Endothelial cell (in vitro differentiated cells): ENCODE measurements at regions not wholly inside any gene's neighbourhood (a gene's known extent, or its start where the extent isn't known, plus 50 kb on each side); places are given as distances from the start of the nearest gene placed in this dataset.
"Not testable (repeated sequence)": the region's sequence is repeated elsewhere in the genome, so short reads cannot be mapped to it uniquely, and the experiment has no call there.

Experiments
- DNase-seq: peaks from one replicate; pipeline ENCODE4 v3.0.0; 2021; ENCODE audit warnings: low spot score
- H3K27ac Mint-ChIP-seq: one replicate; pipeline ENCODE4 v1.8.0; 2021; ENCODE audit warnings: mixed read lengths, inconsistent platforms; ENCODE audit not compliant: unreplicated experiment
- H3K27me3 Mint-ChIP-seq: one replicate; pipeline ENCODE4 v1.8.0; 2021; ENCODE audit warnings: mild to moderate bottlenecking, moderate library complexity, mixed read lengths, inconsistent platforms; ENCODE audit not compliant: unreplicated experiment
- H3K36me3 Mint-ChIP-seq: one replicate; pipeline ENCODE4 v1.8.0; 2021; ENCODE audit warnings: mild to moderate bottlenecking, low read depth, mixed read lengths, inconsistent platforms; ENCODE audit not compliant: unreplicated experiment
- H3K4me1 Mint-ChIP-seq: one replicate; pipeline ENCODE4 v1.8.0; 2021; ENCODE audit warnings: mild to moderate bottlenecking, mixed read lengths, inconsistent platforms; ENCODE audit not compliant: unreplicated experiment
- H3K4me3 Mint-ChIP-seq: one replicate; pipeline ENCODE4 v1.8.0; 2021; ENCODE audit warnings: mild to moderate bottlenecking, mixed read lengths, inconsistent platforms; ENCODE audit not compliant: unreplicated experiment
- H3K9me3 Mint-ChIP-seq: one replicate; pipeline ENCODE4 v1.8.0; 2021; ENCODE audit warnings: mixed read lengths, inconsistent platforms; ENCODE audit not compliant: unreplicated experiment
- TF ChIP-seq, protein P1 (sequence below): fragments of 200-600 bp; sonication (generic); IDR thresholded peaks from one replicate; pipeline ENCODE4 v1.5.0; 2021; ENCODE audit warnings: antibody characterized with exemption; ENCODE audit not compliant: unreplicated experiment

DNA sequence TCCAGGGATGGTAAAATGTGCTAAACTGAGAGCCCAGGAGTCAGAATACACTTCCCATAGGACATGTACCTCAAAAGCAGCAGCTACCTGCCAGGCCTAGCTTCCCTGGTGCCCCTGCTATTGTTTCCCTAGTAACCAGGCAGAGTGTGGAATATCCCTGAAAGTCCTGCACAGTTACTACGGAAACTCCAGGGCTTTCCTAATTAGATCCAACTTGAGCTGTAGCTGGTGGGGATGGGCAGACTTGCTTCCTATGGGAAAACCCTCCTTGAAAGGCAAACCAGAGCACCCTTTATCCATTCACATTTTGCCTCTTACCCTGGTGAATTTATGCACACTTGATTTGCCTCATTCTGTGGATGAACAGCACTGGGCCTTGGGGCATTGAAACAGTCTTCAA, 559.9 kb upstream of the PBX1 start:
- Mint-ChIP-seq H3K4me3 (no peak overlapping the region), H3K27ac (no peak overlapping the region), H3K4me1 (no peaks in the 10 kb centered on the region), H3K36me3 (no peaks in the 10 kb centered on the region), H3K27me3 (peaks cover 4% of the 10 kb centered on the region), H3K9me3 (no peaks in the 10 kb centered on the region)
- TF ChIP-seq, protein P1, sequence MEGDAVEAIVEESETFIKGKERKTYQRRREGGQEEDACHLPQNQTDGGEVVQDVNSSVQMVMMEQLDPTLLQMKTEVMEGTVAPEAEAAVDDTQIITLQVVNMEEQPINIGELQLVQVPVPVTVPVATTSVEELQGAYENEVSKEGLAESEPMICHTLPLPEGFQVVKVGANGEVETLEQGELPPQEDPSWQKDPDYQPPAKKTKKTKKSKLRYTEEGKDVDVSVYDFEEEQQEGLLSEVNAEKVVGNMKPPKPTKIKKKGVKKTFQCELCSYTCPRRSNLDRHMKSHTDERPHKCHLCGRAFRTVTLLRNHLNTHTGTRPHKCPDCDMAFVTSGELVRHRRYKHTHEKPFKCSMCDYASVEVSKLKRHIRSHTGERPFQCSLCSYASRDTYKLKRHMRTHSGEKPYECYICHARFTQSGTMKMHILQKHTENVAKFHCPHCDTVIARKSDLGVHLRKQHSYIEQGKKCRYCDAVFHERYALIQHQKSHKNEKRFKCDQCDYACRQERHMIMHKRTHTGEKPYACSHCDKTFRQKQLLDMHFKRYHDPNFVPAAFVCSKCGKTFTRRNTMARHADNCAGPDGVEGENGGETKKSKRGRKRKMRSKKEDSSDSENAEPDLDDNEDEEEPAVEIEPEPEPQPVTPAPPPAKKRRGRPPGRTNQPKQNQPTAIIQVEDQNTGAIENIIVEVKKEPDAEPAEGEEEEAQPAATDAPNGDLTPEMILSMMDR = no peak
- DNase-seq = no peak

DNA sequence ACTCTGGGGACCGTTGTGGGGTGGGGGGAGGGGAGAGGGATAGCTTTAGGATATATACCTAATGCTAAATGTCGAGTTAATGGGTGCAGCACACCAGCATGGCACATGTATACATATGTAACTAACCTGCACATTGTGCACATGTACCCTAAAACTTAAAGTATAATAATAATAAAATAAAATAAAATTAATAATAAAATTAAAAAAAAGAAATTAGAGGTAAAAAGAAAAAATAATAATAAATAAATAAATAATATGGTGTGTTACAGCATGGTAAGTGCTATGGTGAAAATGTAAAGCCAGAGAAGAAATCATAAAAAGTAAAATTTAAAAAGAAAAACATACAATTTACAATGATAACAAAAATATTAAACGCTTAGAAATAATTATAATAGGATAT, 552.8 kb upstream of the PBX1 start:
- H3K9me3 Mint-ChIP-seq, H3K4me3 Mint-ChIP-seq: not testable (repeated sequence)

DNA sequence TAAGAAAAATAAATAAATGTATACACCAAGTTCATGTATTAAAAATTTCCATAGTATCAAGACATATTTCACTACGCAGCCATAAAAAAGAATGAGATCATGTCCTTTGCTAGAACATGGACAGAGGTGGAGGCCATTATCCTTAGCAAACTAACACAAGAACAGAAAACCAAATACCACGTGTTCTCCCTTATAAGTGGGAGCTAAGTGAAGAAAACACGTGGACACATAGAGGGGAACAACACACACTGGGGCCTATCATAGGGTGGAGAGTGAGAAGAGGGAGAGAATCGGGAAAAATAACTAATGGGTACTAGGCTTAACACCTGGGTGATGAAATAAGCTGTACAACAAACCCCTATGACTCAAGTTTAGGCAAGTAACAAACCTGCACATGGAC, 552.4 kb upstream of the PBX1 start:
- no peak overlapping the region for H3K4me3 Mint-ChIP-seq

More for the DNA sequence above, 552.8 kb upstream of the PBX1 start:
- H3K36me3 Mint-ChIP-seq, H3K27me3 Mint-ChIP-seq, H3K27ac Mint-ChIP-seq, DNase-seq, H3K4me1 Mint-ChIP-seq: not testable (repeated sequence)

DNA sequence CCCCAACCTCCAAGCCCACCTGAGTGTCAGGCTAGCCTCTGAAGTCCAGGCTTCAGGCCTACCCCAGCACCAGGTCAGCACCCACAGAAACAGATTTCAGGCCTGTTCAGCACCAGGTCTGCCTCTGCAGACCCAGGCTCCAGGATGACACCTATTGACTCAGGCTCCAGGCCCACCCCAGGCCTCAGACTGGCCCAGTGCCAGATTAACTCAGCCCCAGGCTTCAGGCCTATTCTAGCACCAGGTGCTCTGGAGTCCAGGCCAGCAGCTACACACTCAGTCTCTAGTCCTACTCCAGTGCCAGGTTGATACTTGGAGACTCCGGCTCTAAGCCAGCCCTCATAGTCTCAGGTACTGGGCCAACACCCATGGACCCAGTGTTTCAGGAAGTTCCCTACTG, 541.7 kb upstream of the PBX1 start:
- Mint-ChIP-seq H3K4me3 (no peak overlapping the region), H3K9me3 (no peaks in the 10 kb centered on the region), H3K36me3 (no peaks in the 10 kb centered on the region), H3K27ac (no peak overlapping the region), H3K27me3 (no peaks in the 10 kb centered on the region), H3K4me1 (no peaks in the 10 kb centered on the region)
- no peak for DNase-seq
- TF ChIP-seq, protein P1 = no peak

More for the DNA sequence above, 552.4 kb upstream of the PBX1 start:
- no peak for DNase-seq
- TF ChIP-seq, protein P1 = no peak
- H3K27me3 Mint-ChIP-seq = no peaks in the 10 kb centered on the region
- no peak overlapping the region for H3K27ac Mint-ChIP-seq
- H3K4me1 Mint-ChIP-seq = no peaks in the 10 kb centered on the region
- no peaks in the 10 kb centered on the region for H3K36me3 Mint-ChIP-seq
- no peaks in the 10 kb centered on the region for H3K9me3 Mint-ChIP-seq

DNA sequence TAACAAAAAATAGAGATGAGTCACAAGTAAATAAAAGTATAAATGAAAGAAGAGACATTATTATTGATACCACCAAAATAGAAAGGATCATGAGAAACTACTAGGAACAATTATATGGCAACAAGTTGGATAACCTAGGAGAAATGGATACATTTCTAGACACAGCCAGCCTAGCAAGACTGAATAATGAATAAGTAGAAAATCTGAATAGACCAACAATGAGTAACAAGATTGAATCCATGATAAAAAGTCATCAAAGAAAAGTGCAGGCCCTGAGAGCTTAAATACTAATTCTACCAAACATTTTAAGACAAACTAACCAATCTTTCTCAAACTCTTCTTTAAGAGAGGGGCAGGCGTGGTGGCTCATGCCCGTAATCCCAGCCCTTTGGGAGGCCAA, 538.6 kb upstream of the PBX1 start:
- H3K4me3 Mint-ChIP-seq = no peak overlapping the region
- H3K36me3 Mint-ChIP-seq = no peaks in the 10 kb centered on the region
- H3K9me3 Mint-ChIP-seq = no peaks in the 10 kb centered on the region
- H3K27ac Mint-ChIP-seq = no peak overlapping the region
- no peaks in the 10 kb centered on the region for H3K27me3 Mint-ChIP-seq
- H3K4me1 Mint-ChIP-seq = no peaks in the 10 kb centered on the region
- DNase-seq = no peak
- TF ChIP-seq, protein P1 = no peak

DNA sequence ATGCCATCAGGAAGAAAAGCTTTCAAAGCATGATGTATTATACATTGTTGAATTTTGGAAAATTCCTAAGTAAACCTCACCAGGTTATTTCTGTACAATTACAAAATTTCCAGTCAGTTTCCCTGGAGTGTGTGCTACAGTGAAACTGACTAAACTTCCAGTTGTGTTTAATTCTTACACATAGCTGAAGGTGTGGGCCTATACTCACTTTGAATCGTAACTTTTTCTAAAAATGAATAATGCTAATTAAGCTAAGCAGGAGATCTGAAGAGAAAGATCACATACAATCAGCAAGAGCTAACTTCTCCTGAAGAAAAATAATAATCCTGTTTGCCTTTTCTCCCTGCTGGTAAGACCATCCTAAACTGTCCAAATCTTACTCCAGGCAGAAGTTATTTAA, 537.2 kb upstream of the PBX1 start:
- no peak for DNase-seq
- H3K27me3 Mint-ChIP-seq = no peaks in the 10 kb centered on the region
- H3K36me3 Mint-ChIP-seq = no peaks in the 10 kb centered on the region
- H3K27ac Mint-ChIP-seq = no peak overlapping the region
- no peak overlapping the region for H3K4me3 Mint-ChIP-seq
- H3K4me1 Mint-ChIP-seq = no peaks in the 10 kb centered on the region
- no peaks in the 10 kb centered on the region for H3K9me3 Mint-ChIP-seq
- TF ChIP-seq, protein P1 = no peak
